KOPT-K1 (cell line): ENCODE measurements at regions not wholly inside any gene's neighbourhood (a gene's known extent, or its start where the extent isn't known, plus 50 kb on each side); places are given as distances from the start of the nearest gene placed in this dataset.

Experiments
- H3K27ac ChIP-seq: fragments of 200-600 bp; sonication (generic); 2 replicates; pipeline ENCODE4 v1.5.1; 2016; ENCODE audit warnings: antibody characterized with exemption, mild to moderate bottlenecking, low read depth, low read length; ENCODE audit not compliant: poor library complexity, severe bottlenecking
- H3K36me3 ChIP-seq: fragments of 200-600 bp; sonication (generic); 2 replicates; pipeline ENCODE4 v1.5.1; 2017; ENCODE audit warnings: antibody characterized with exemption, mild to moderate bottlenecking, low read length, moderate library complexity; ENCODE audit not compliant: insufficient read depth
- H3K9me3 ChIP-seq: fragments of 200-600 bp; sonication (generic); 2 replicates; pipeline ENCODE4 v1.5.1; 2017; ENCODE audit warnings: antibody characterized with exemption, low read length, mild to moderate bottlenecking; ENCODE audit not compliant: insufficient read depth, poor library complexity, severe bottlenecking

GRCh38 chr18:78595924-78596573 is 383.6 kb upstream of the SALL3 start:
- H3K9me3 ChIP-seq: no peaks in the 10 kb centered on the region
- no peak overlapping the region for H3K27ac ChIP-seq
- no peaks in the 10 kb centered on the region for H3K36me3 ChIP-seq

- Histone ChIP-seq H3K36me3 (no peaks in the 10 kb centered on the region), H3K27ac (no peak overlapping the region)
Observed at GRCh38 chr18:78596794-78597345, 382.7 kb upstream of the SALL3 start.

GRCh38 chr18:78601349-78601748 is 378.3 kb upstream of the SALL3 start:
- Histone ChIP-seq H3K9me3 (no peaks in the 10 kb centered on the region), H3K27ac (no peak overlapping the region), H3K36me3 (no peaks in the 10 kb centered on the region)

More at GRCh38 chr18:78596794-78597345, 382.7 kb upstream of the SALL3 start:
- H3K9me3 ChIP-seq: no peaks in the 10 kb centered on the region

GRCh38 chr18:78601923-78602322 is 377.7 kb upstream of the SALL3 start:
- no peaks in the 10 kb centered on the region for H3K36me3 ChIP-seq
- no peaks in the 10 kb centered on the region for H3K9me3 ChIP-seq
- H3K27ac ChIP-seq: no peak overlapping the region

GRCh38 chr18:78602430-78602829 is 377.2 kb upstream of the SALL3 start:
- Histone ChIP-seq H3K27ac (no peak overlapping the region), H3K36me3 (no peaks in the 10 kb centered on the region), H3K9me3 (no peaks in the 10 kb centered on the region)

- Histone ChIP-seq H3K27ac (no peak overlapping the region), H3K9me3 (no peaks in the 10 kb centered on the region), H3K36me3 (no peaks in the 10 kb centered on the region)
Observed at GRCh38 chr18:78603102-78603983, 376.3 kb upstream of the SALL3 start.

GRCh38 chr18:78605255-78605654 is 374.4 kb upstream of the SALL3 start:
- H3K36me3 ChIP-seq: no peaks in the 10 kb centered on the region
- H3K9me3 ChIP-seq: no peaks in the 10 kb centered on the region
- H3K27ac ChIP-seq: no peak overlapping the region

GRCh38 chr18:78607221-78607620 is 372.4 kb upstream of the SALL3 start:
- no peaks in the 10 kb centered on the region for H3K9me3 ChIP-seq
- H3K27ac ChIP-seq: no peak overlapping the region
- H3K36me3 ChIP-seq: no peaks in the 10 kb centered on the region

- Histone ChIP-seq H3K36me3 (no peaks in the 10 kb centered on the region), H3K27ac (no peak overlapping the region), H3K9me3 (no peaks in the 10 kb centered on the region)
Observed at GRCh38 chr18:78607784-78608183, 371.8 kb upstream of the SALL3 start.

GRCh38 chr18:78610179-78610578 is 369.4 kb upstream of the SALL3 start:
- H3K36me3 ChIP-seq: no peaks in the 10 kb centered on the region
- no peaks in the 10 kb centered on the region for H3K9me3 ChIP-seq
- H3K27ac ChIP-seq: no peak overlapping the region

- Histone ChIP-seq H3K9me3 (peaks cover under 1% of the 10 kb centered on the region), H3K36me3 (no peaks in the 10 kb centered on the region), H3K27ac (no peak overlapping the region)
Observed at GRCh38 chr18:78611201-78611800, 368.3 kb upstream of the SALL3 start.

- Histone ChIP-seq H3K9me3 (peaks cover 4% of the 10 kb centered on the region), H3K36me3 (no peaks in the 10 kb centered on the region), H3K27ac (no peak overlapping the region)
Observed at GRCh38 chr18:78611869-78612268, 367.7 kb upstream of the SALL3 start.

GRCh38 chr18:78612318-78612717 is 367.3 kb upstream of the SALL3 start:
- Histone ChIP-seq H3K27ac (no peak overlapping the region), H3K36me3 (no peaks in the 10 kb centered on the region), H3K9me3 (peaks cover 4% of the 10 kb centered on the region)

- peaks cover 4% of the 10 kb centered on the region for H3K9me3 ChIP-seq
- H3K27ac ChIP-seq: no peak overlapping the region
- H3K36me3 ChIP-seq: no peaks in the 10 kb centered on the region
Observed at GRCh38 chr18:78612801-78613200, 366.8 kb upstream of the SALL3 start.

- Histone ChIP-seq H3K9me3 (peaks cover 10% of the 10 kb centered on the region), H3K27ac (no peak overlapping the region), H3K36me3 (no peaks in the 10 kb centered on the region)
Observed at GRCh38 chr18:78618726-78619125, 360.9 kb upstream of the SALL3 start.
